Liver (tissue), 8 donors: ENCODE measurements at regions not wholly inside any gene's neighbourhood (a gene's known extent, or its start where the extent isn't known, plus 50 kb on each side); places are given as distances from the start of the nearest gene placed in this dataset.

Experiments
- DNase-seq: peaks from one replicate; pipeline ENCODE4 v3.0.0-alpha.2; 2017; ENCODE audit warnings: low spot score
- H3K27ac ChIP-seq, 2 donors: one replicate each; pipeline ENCODE4 v1.7.0; 2013; ENCODE audit warnings: inconsistent platforms in 2 of 2, low read length in 2 of 2, control low read depth in 1 of 2, low read depth in 1 of 2, mild to moderate bottlenecking in 1 of 2
- H3K27me3 ChIP-seq, 4 donors: one replicate each; pipeline versions ENCODE4 v1.6.1 to v1.7.0; 2013; ENCODE audit warnings: low read length in 3 of 4, inconsistent platforms in 1 of 4, mild to moderate bottlenecking in 1 of 4, moderate library complexity in 1 of 4; ENCODE audit not compliant: control insufficient read depth in 4 of 4, insufficient read depth in 4 of 4
- H3K36me3 ChIP-seq, 4 donors: one replicate each; pipeline versions ENCODE4 v1.6.1 to v1.7.0; 2013; ENCODE audit warnings: low read length in 3 of 4, mild to moderate bottlenecking in 3 of 4, low read depth in 1 of 4, moderate library complexity in 1 of 4; ENCODE audit not compliant: control insufficient read depth in 4 of 4, insufficient read depth in 3 of 4
- H3K4me1 ChIP-seq, 4 donors: one replicate each; pipeline versions ENCODE4 v1.6.1 to v1.7.0; 2013; ENCODE audit warnings: low read length in 3 of 4, mild to moderate bottlenecking in 3 of 4, moderate library complexity in 1 of 4; ENCODE audit not compliant: control insufficient read depth in 4 of 4, insufficient read depth in 4 of 4
- H3K4me3 ChIP-seq, 3 donors: one replicate each; pipeline versions ENCODE4 v1.6.1 to v1.7.0; 2013; ENCODE audit warnings: low read length in 3 of 3, control low read depth in 1 of 3, low read depth in 1 of 3, mild to moderate bottlenecking in 1 of 3
- H3K9ac ChIP-seq, 2 donors: one replicate each; pipeline ENCODE4 v1.7.0; 2013; ENCODE audit warnings: low read length in 2 of 2, mild to moderate bottlenecking in 2 of 2, moderate library complexity in 2 of 2, control low read depth in 1 of 2, low read depth in 1 of 2
- H3K9me3 ChIP-seq, 4 donors: one replicate each; pipeline versions ENCODE4 v1.6.1 to v1.7.0; 2013; ENCODE audit warnings: low read length in 3 of 4; ENCODE audit not compliant: control insufficient read depth in 4 of 4
- ATF3 ChIP-seq: IDR thresholded peaks from 2 replicates; pipeline ENCODE4 v1.6.1; 2016; ENCODE audit warnings: antibody characterized with exemption
- CTCF ChIP-seq: fragments of 150-350 bp; IDR thresholded peaks from 2 replicates; pipeline ENCODE4 v1.5.1; 2017; ENCODE audit warnings: improper control_type of control experiment, low read depth, low read length; ENCODE audit not compliant: missing input control
- EGR1 ChIP-seq, 2 donors: IDR thresholded peaks; 2 replicates each; pipeline ENCODE4 v1.6.1; 2016 to 2018; ENCODE audit warnings: antibody characterized with exemption in 2 of 2, low read depth in 2 of 2
- FOXA1 ChIP-seq: IDR thresholded peaks from 2 replicates; pipeline ENCODE4 v1.6.1; 2016; ENCODE audit warnings: antibody characterized with exemption
- FOXA2 ChIP-seq: IDR thresholded peaks from 2 replicates; pipeline ENCODE4 v1.6.1; 2016; ENCODE audit warnings: antibody characterized with exemption
- HNF4A ChIP-seq, 2 donors: conservative IDR thresholded peaks; 2 replicates each; pipeline ENCODE4 v1.6.1; 2016; ENCODE audit warnings: antibody characterized with exemption in 2 of 2, mild to moderate bottlenecking in 2 of 2
- HNF4G ChIP-seq: IDR thresholded peaks from 2 replicates; pipeline ENCODE4 v1.6.1; 2016; ENCODE audit warnings: antibody characterized with exemption
- JUND ChIP-seq, 2 donors: IDR thresholded peaks; 2 replicates each; pipeline ENCODE4 v1.6.1; 2016; ENCODE audit warnings: antibody characterized with exemption in 2 of 2
- MAX ChIP-seq: IDR thresholded peaks from 2 replicates; pipeline ENCODE4 v1.6.1; 2016; ENCODE audit warnings: antibody characterized with exemption
- NR2F2 ChIP-seq: IDR thresholded peaks from 2 replicates; pipeline ENCODE4 v1.6.1; 2016; ENCODE audit warnings: antibody characterized with exemption
- RAD21 ChIP-seq, 2 donors: IDR thresholded peaks; 2 replicates each; pipeline ENCODE4 v1.6.1; 2016; ENCODE audit warnings: antibody characterized with exemption in 2 of 2, mild to moderate bottlenecking in 2 of 2
- REST ChIP-seq: IDR thresholded peaks from 2 replicates; pipeline ENCODE4 v1.6.1; 2016; ENCODE audit warnings: antibody characterized with exemption, mild to moderate bottlenecking
- RXRA ChIP-seq, 2 donors: IDR thresholded peaks; 2 replicates each; pipeline ENCODE4 v1.6.1; 2017 to 2018; ENCODE audit warnings: antibody characterized with exemption in 2 of 2, mild to moderate bottlenecking in 1 of 2
- TAF1 ChIP-seq: conservative IDR thresholded peaks from 2 replicates; pipeline ENCODE4 v1.6.1; 2016; ENCODE audit warnings: antibody characterized with exemption, mild to moderate bottlenecking
- YY1 ChIP-seq: IDR thresholded peaks from 2 replicates; pipeline ENCODE4 v1.6.1; 2016; ENCODE audit warnings: antibody characterized with exemption, mild to moderate bottlenecking
- ZBTB33 ChIP-seq: IDR thresholded peaks from 2 replicates; pipeline ENCODE4 v1.6.1; 2016; ENCODE audit warnings: antibody characterized with exemption
- WGBS: extraction: QIAGEN DNeasy Blood & Tissue Kit; methylation state at CpG from one replicate; pipeline ENCODE4 v1.1.7; 2013; 5-methylcytosine and 5-hydroxymethylcytosine counted together
- donor health status: healthy.
- donor health status: healthy.
- donor health status: healthy.
- donor health status: healthy.
- donor health status: healthy.

GRCh38 chr6:14957355-14958059, 288.4 kb upstream of the JARID2 start:
- Histone ChIP-seq H3K4me1 (no peaks in the 10 kb centered on the region), H3K4me3 (no peak overlapping the region), H3K36me3 (no peaks in the 10 kb centered on the region), H3K9ac (no peak overlapping the region), H3K27me3 (no peaks in the 10 kb centered on the region), H3K27ac (no peak overlapping the region), H3K9me3 (peaks cover 0 to 3% (median under 1%) of the 10 kb centered on the region in 4 donors)
- TF ChIP-seq NR2F2 (no peak), EGR1 (IDR thresholded peaks at IDR 0.05; ENCODE audit: low read depth in 2 of 2) (no peak), FOXA2 (no peak), YY1 (no peak), TAF1 (no peak), MAX (no peak), FOXA1 (no peak), HNF4G (no peak), RAD21 (IDR thresholded peaks at IDR 0.05) (no peak), ZBTB33 (no peak), REST (no peak), RXRA (IDR thresholded peaks at IDR 0.05) (no peak)
- no peak for DNase-seq
- 76% methylated on average over 7 of the region's 7 CpGs for WGBS

GRCh38 chr6:14959324-14959885, 286.5 kb upstream of the JARID2 start:
- Histone ChIP-seq H3K27me3 (no peaks in the 10 kb centered on the region), H3K9me3 (peaks cover 0 to 3% (median under 1%) of the 10 kb centered on the region in 4 donors), H3K9ac (no peak overlapping the region), H3K36me3 (no peaks in the 10 kb centered on the region), H3K27ac (no peak overlapping the region), H3K4me1 (no peaks in the 10 kb centered on the region), H3K4me3 (no peak overlapping the region)
- DNase-seq = no peak
- WGBS = 81% methylated on average over 6 of the region's 6 CpGs
- TF ChIP-seq HNF4A (conservative IDR thresholded peaks at IDR 0.05) (no peak), REST (no peak), EGR1 (IDR thresholded peaks at IDR 0.05; ENCODE audit: low read depth in 2 of 2) (no peak), NR2F2 (no peak), HNF4G (no peak), RAD21 (IDR thresholded peaks at IDR 0.05) (no peak), FOXA2 (no peak), FOXA1 (no peak), ATF3 (no peak), YY1 (no peak), ZBTB33 (no peak), TAF1 (no peak), RXRA (IDR thresholded peaks at IDR 0.05) (no peak), JUND (IDR thresholded peaks at IDR 0.05) (no peak), CTCF (no peak), MAX (no peak)
